Panc1 (cell line): ENCODE measurements at regions not wholly inside any gene's neighbourhood (a gene's known extent, or its start where the extent isn't known, plus 50 kb on each side); places are given as distances from the start of the nearest gene placed in this dataset.

Experiments used
- ATAC-seq: fragments of 200-7000 bp; cut with Tn5 transposase; 2 replicates; pipeline ENCODE4 v1.9.1; 2020; ENCODE audit warnings: mild to moderate bottlenecking, moderate library complexity
- BruUV-seq: library from RNA; stranded (reverse); fragments of 400-500 nt; replicated peaks from 2 replicates; lab custom pipeline; 2021; lab: Mats Ljungman, UMichigan
- CTCF ChIA-PET: fragments of 300-600 bp; sonication (Branson Sonifier 250); formaldehyde crosslinking; loops from one replicate; lab custom pipeline; 2022; ENCODE audit warnings: antibody characterized with exemption; lab: Charles Lee
- POLR2A ChIA-PET: fragments of 300-600 bp; sonication (Branson Sonifier 250); formaldehyde crosslinking; loops from one replicate; lab custom pipeline; 2022; ENCODE audit warnings: antibody characterized with exemption; lab: Charles Lee
- DNase-seq: peaks from one replicate; pipeline ENCODE4 v3.0.0-alpha.2; 2010; ENCODE audit warnings: low read depth, low spot score
- H3K27ac ChIP-seq: 2 replicates; pipeline ENCODE4 v1.5.1; 2011; ENCODE audit warnings: mild to moderate bottlenecking, low read length, inconsistent platforms
- H3K27me3 ChIP-seq: fragments of 200-500 bp; sonication (Bioruptor generic); 2 replicates; pipeline ENCODE4 v1.6.0; 2014; ENCODE audit warnings: low read length, inconsistent platforms; ENCODE audit not compliant: control insufficient read depth, insufficient read depth
- H3K36me3 ChIP-seq: fragments of 200-500 bp; sonication (Bioruptor generic); 2 replicates; pipeline ENCODE4 v1.5.1; 2014; ENCODE audit warnings: inconsistent platforms, mild to moderate bottlenecking, low read length, moderate library complexity; ENCODE audit not compliant: control insufficient read depth, insufficient read depth
- H3K4me1 ChIP-seq: 2 replicates; pipeline ENCODE4 v1.5.1; 2011; ENCODE audit warnings: inconsistent platforms, mild to moderate bottlenecking, low read length, moderate library complexity; ENCODE audit not compliant: control insufficient read depth, insufficient read depth
- H3K4me3 ChIP-seq, 2 experiments: 2 replicates each; pipeline ENCODE4 v1.5.1; 2011 to 2012; ENCODE audit warnings: low read depth in 2 of 2, low read length in 2 of 2, mild to moderate bottlenecking in 2 of 2, inconsistent platforms in 1 of 2, moderate library complexity in 1 of 2
- H3K9me3 ChIP-seq: fragments of 200-500 bp; sonication (Bioruptor generic); 2 replicates; pipeline ENCODE4 v1.5.1; 2014; ENCODE audit warnings: low read depth, mild to moderate bottlenecking, inconsistent platforms, low read length, moderate library complexity; ENCODE audit not compliant: control insufficient read depth, insufficient read depth
- CTCF ChIP-seq: fragments of 450-650 bp; IDR thresholded peaks from 2 replicates; pipeline ENCODE4 v1.5.1; 2017; ENCODE audit warnings: mild to moderate bottlenecking
- POLR2AphosphoS5 ChIP-seq: IDR thresholded peaks from 2 replicates; pipeline ENCODE4 v1.6.1; 2012; ENCODE audit warnings: mild to moderate bottlenecking, low read depth, low read length, moderate library complexity
- REST ChIP-seq, 2 experiments: IDR thresholded peaks; 2 replicates each; pipeline ENCODE4 v1.6.1; 2011 to 2012; ENCODE audit warnings: low read depth in 2 of 2, control low read depth in 1 of 2, low read length in 1 of 2, mild to moderate bottlenecking in 1 of 2, moderate library complexity in 1 of 2; ENCODE audit not compliant: insufficient read depth in 1 of 2
- SIN3A ChIP-seq: IDR thresholded peaks from 2 replicates; pipeline ENCODE4 v1.6.1; 2012; ENCODE audit warnings: low read depth, mild to moderate bottlenecking, low read length, moderate library complexity, borderline replicate concordance; ENCODE audit not compliant: insufficient read depth
- TCF7L2 ChIP-seq: IDR thresholded peaks from 2 replicates; pipeline ENCODE4 v1.6.1; 2011; ENCODE audit warnings: mild to moderate bottlenecking, low read depth, low read length, inconsistent platforms
- in situ Hi-C: cut with HindIII; loops from 2 replicates; pipeline ENCODE4 v1.10.0; 2016; ENCODE audit warnings: low sequenced_read_pairs, low pct_unique_long_range_greater_than_20kb
- intact Hi-C: fragments of 100-400 bp; cut with micrococcal nuclease; formaldehyde crosslinking; loops from one replicate; pipeline ENCODE4 v1.10.0; 2022; ENCODE audit not compliant: unreplicated experiment

DNA sequence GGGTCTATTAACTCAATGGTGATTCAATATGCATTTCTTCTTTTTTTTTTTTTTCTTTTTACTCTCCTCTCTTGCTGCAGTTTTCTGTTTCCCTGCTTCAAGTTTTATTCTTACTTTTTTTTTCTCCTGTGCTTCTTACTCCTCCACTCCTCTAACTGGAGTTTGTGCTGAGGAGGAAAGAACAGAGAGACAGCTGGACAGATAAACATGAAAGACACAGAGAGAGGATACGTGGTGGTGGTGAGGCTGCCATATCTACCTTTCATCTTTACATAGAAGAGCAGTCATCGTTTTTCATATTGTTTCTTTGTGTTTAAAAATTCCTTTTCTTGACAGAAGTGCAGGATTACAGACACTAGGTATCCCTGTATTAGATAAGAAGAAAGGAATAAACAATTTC is 262.8 kb downstream of the OTOL1 start:
- intact Hi-C loops, result no loop called here

DNA sequence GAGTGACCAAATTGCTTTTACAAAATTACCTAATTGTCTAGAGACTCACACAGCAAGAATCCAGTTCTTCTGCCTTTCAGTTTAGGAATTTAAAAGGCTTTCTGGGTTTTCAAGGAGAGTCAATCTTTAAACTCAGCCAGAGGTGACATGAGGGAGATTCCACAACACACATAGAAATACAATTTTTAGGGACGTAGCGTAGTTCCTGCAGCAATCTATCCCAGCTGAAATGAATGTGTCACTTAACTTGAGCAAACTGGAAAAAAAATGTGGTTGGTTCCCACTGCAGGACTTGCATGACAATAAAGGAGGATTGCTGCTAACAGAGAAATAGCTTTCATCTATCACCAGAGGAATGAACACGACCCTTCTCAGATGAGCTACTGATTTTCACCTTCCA is 269.7 kb downstream of the OTOL1 start:
- no peak overlapping the region for H3K27ac ChIP-seq
- intact Hi-C loops (no loop called here), in situ Hi-C loops (no loop called here)
- BruUV-seq, result no TSS peak
- ChIA-PET POLR2A (no interaction called here), CTCF (no interaction called here)
- DNase-seq, result no peak
- no peaks in the 10 kb centered on the region for H3K36me3 ChIP-seq
- H3K4me3 ChIP-seq, result no peak overlapping the region
- no peaks in the 10 kb centered on the region for H3K9me3 ChIP-seq
- no peaks in the 10 kb centered on the region for H3K27me3 ChIP-seq
- no peak for ATAC-seq
- H3K4me1 ChIP-seq, result no peaks in the 10 kb centered on the region
- TF ChIP-seq TCF7L2, result no peak
- no peak for TF ChIP-seq CTCF
- no peak for TF ChIP-seq POLR2AphosphoS5
- no peak for TF ChIP-seq SIN3A
- no peak for TF ChIP-seq REST (IDR thresholded peaks at IDR 0.05; ENCODE audit: insufficient read depth in 1 of 2, low read depth in 2 of 2, low read length in 1 of 2)

More for the DNA sequence above, 262.8 kb downstream of the OTOL1 start:
- in situ Hi-C loops, result no loop called here
- no peaks in the 10 kb centered on the region for H3K9me3 ChIP-seq
- TF ChIP-seq CTCF, result no peak
- no peak for TF ChIP-seq POLR2AphosphoS5
- no peak for TF ChIP-seq SIN3A
- no peak for TF ChIP-seq REST (IDR thresholded peaks at IDR 0.05; ENCODE audit: insufficient read depth in 1 of 2, low read depth in 2 of 2, low read length in 1 of 2)
- no peak for TF ChIP-seq TCF7L2
- H3K4me3 ChIP-seq, result no peak overlapping the region
- H3K36me3 ChIP-seq, result no peaks in the 10 kb centered on the region
- POLR2A ChIA-PET, result no interaction called here
- DNase-seq (no peak), ATAC-seq (no peak)
- CTCF ChIA-PET, result no interaction called here
- H3K27ac ChIP-seq, result no peak overlapping the region
- no peaks in the 10 kb centered on the region for H3K27me3 ChIP-seq
- H3K4me1 ChIP-seq, result no peaks in the 10 kb centered on the region
- no TSS peak for BruUV-seq
